Ectodermal cell (in vitro differentiated cells): ENCODE measurements at regions not wholly inside any gene's neighbourhood (a gene's known extent, or its start where the extent isn't known, plus 50 kb on each side); places are given as distances from the start of the nearest gene placed in this dataset.

Experiments
- H3K27ac ChIP-seq: 2 replicates; pipeline ENCODE4 v1.7.0; 2013; ENCODE audit warnings: mild to moderate bottlenecking, low read depth, low read length; ENCODE audit not compliant: insufficient read depth, poor library complexity, severe bottlenecking
- H3K27me3 ChIP-seq: 2 replicates; pipeline ENCODE4 v1.7.0; 2013; ENCODE audit warnings: mild to moderate bottlenecking, low read length; ENCODE audit not compliant: insufficient read depth, control insufficient read depth, poor library complexity, severe bottlenecking
- H3K36me3 ChIP-seq: one replicate; pipeline ENCODE4 v1.7.0; 2013; ENCODE audit warnings: low read length; ENCODE audit not compliant: control insufficient read depth, insufficient read depth
- H3K4me1 ChIP-seq: one replicate; pipeline ENCODE4 v1.7.0; 2013; ENCODE audit warnings: low read length; ENCODE audit not compliant: control insufficient read depth, insufficient read depth
- H3K4me3 ChIP-seq: 2 replicates; pipeline ENCODE4 v1.7.0; 2013; ENCODE audit warnings: low read depth, low read length, control low read depth; ENCODE audit not compliant: insufficient read depth
- H3K9me3 ChIP-seq: 2 replicates; pipeline ENCODE4 v1.7.0; 2013; ENCODE audit warnings: mild to moderate bottlenecking, low read length, moderate library complexity; ENCODE audit not compliant: control insufficient read depth
- WGBS, 2 experiments: methylation state at CpG; one replicate each; pipeline ENCODE4 v1.1.7; 2013; ENCODE audit warnings: missing lambda C conversion rate in 2 of 2; 5-methylcytosine and 5-hydroxymethylcytosine counted together

DNA sequence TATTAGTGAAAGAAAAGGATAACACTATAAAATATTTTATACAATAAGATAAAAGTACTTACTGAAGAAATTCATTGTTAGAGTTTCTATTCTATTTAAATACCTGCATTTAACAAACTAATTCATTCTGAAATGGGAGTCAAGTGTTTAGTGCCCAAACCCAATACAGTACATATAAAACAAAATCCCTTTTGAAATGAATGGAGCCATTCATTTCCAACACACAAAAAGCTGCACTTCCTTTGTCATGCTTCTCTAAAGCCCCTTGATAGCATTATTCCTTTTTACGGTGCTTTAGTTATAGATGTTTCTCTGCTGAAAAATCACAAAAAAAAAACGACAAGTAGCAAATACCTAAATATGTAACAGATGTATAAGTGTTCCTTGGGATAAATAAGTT, 596.3 kb downstream of the ZIC1 start:
- 65% methylated on average over 2 of the region's 2 CpGs; no CpG with 5 or more reads in 1 of the 2 experiments for WGBS, 2 experiments
- no peaks in the 10 kb centered on the region for H3K36me3 ChIP-seq
- H3K4me1 ChIP-seq, result peaks cover 4% of the 10 kb centered on the region
- no peaks in the 10 kb centered on the region for H3K9me3 ChIP-seq
- H3K4me3 ChIP-seq, result no peak overlapping the region
- H3K27ac ChIP-seq, result no peak overlapping the region
- no peaks in the 10 kb centered on the region for H3K27me3 ChIP-seq

GRCh38 chr3:148006508-148006907, 597.3 kb downstream of the ZIC1 start:
- Histone ChIP-seq H3K27me3 (no peaks in the 10 kb centered on the region), H3K4me3 (no peak overlapping the region), H3K4me1 (peaks cover 4% of the 10 kb centered on the region), H3K36me3 (no peaks in the 10 kb centered on the region), H3K27ac (no peak overlapping the region), H3K9me3 (no peaks in the 10 kb centered on the region)

DNA sequence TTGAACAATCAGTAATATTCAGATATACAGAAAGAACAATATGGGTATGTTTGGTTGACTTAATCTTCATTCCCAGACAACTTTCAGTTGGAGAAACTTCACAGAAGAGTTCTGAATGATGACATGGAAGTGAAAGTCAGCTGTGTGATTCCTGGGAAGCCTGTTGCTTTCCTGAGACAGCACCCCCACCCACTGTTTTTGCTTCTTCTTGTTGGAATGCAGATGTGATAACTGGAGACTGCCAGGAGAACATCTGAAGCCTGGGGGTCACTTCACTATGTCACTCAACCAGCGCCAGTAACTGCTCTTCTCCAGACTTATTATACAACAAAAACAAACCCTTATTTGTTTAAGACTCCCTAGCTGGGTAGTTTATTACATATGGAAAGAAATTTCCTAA, 599.4 kb downstream of the ZIC1 start:
- H3K27ac ChIP-seq, result no peak overlapping the region
- no peaks in the 10 kb centered on the region for H3K36me3 ChIP-seq
- WGBS, 2 experiments, result no CpG with 5 or more reads among the region's 1 CpG
- H3K4me3 ChIP-seq, result no peak overlapping the region
- H3K4me1 ChIP-seq, result peaks cover 4% of the 10 kb centered on the region
- no peaks in the 10 kb centered on the region for H3K9me3 ChIP-seq
- H3K27me3 ChIP-seq, result no peaks in the 10 kb centered on the region

GRCh38 chr3:148020861-148021260, 611.7 kb downstream of the ZIC1 start:
- no peaks in the 10 kb centered on the region for H3K4me1 ChIP-seq
- WGBS, 2 experiments, result 100% methylated on average over 1 of the region's 1 CpG
- H3K9me3 ChIP-seq, result no peaks in the 10 kb centered on the region
- no peak overlapping the region for H3K4me3 ChIP-seq
- no peaks in the 10 kb centered on the region for H3K36me3 ChIP-seq
- no peak overlapping the region for H3K27ac ChIP-seq
- H3K27me3 ChIP-seq, result no peaks in the 10 kb centered on the region

GRCh38 chr3:148021381-148021780, 612.2 kb downstream of the ZIC1 start:
- H3K4me3 ChIP-seq, result no peak overlapping the region
- no peaks in the 10 kb centered on the region for H3K36me3 ChIP-seq
- no peak overlapping the region for H3K27ac ChIP-seq
- no peaks in the 10 kb centered on the region for H3K4me1 ChIP-seq
- no peaks in the 10 kb centered on the region for H3K27me3 ChIP-seq
- H3K9me3 ChIP-seq, result no peaks in the 10 kb centered on the region
- 91 to 94% methylated on average over 6 of the region's 6 CpGs for WGBS, 2 experiments

DNA sequence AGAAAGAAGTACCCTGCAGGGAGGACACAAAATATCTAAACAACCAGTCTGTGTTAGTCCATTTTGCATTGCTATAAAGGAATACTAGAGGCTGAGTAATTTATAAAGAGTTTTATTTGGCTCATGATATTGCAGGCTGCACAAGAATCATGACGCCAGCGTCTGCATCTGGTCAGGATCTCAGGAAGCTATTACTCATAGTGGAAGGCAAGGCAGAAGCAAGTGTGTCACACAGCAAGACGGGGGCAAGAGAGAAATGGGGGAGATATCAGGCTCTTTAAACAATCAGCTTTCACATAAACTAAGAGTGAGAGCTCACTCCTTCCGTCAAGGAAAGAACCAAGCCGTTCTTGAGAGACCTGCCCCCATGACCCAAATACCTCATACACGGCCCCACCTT, 614.8 kb downstream of the ZIC1 start:
- H3K9me3 ChIP-seq, result no peaks in the 10 kb centered on the region
- H3K27ac ChIP-seq, result no peak overlapping the region
- H3K4me1 ChIP-seq, result no peaks in the 10 kb centered on the region
- H3K36me3 ChIP-seq, result no peaks in the 10 kb centered on the region
- no peak overlapping the region for H3K4me3 ChIP-seq
- WGBS, 2 experiments, result 95 to 97% methylated on average over 6 of the region's 6 CpGs
- H3K27me3 ChIP-seq, result no peaks in the 10 kb centered on the region

DNA sequence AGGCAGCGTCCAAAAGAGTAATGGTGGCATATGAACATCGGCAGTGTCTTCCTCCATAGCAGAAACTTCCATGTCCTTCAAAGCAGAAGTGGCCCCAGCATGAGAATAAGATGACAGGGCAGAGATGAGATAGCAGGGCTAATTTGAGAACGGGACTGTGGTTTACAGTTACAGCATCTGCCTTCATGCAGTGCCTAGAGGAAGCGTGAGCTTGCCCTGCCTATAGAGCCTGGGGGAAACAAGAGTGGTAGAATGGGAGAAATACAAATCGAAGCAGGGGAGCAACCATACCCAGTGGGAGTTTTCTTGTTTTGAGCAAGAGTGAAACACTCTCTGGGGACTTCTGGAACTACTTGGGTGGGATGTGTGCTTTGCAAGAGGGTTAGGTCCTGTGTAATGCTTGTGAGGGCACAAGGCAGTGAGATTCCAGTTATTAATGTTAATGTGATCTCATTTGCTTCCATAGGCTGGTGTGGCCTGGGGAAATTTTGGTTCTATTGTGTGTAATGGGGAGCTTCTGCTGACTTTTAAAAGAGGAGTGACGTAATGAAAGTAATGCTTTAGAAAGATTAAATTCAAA, 616.9 kb downstream of the ZIC1 start:
- no peaks in the 10 kb centered on the region for H3K9me3 ChIP-seq
- no peak overlapping the region for H3K4me3 ChIP-seq
- no peaks in the 10 kb centered on the region for H3K36me3 ChIP-seq
- no peak overlapping the region for H3K27ac ChIP-seq
- H3K27me3 ChIP-seq, result no peaks in the 10 kb centered on the region
- no peaks in the 10 kb centered on the region for H3K4me1 ChIP-seq
- 95% methylated on average over 6 of the region's 6 CpGs for WGBS, 2 experiments

GRCh38 chr3:148030975-148031374, 621.8 kb downstream of the ZIC1 start:
- H3K4me1 ChIP-seq, result no peaks in the 10 kb centered on the region
- H3K27me3 ChIP-seq, result no peaks in the 10 kb centered on the region
- no peaks in the 10 kb centered on the region for H3K36me3 ChIP-seq
- H3K27ac ChIP-seq, result no peak overlapping the region
- no peak overlapping the region for H3K4me3 ChIP-seq
- H3K9me3 ChIP-seq, result no peaks in the 10 kb centered on the region
- 87 to 94% methylated on average over 2 of the region's 2 CpGs for WGBS, 2 experiments

DNA sequence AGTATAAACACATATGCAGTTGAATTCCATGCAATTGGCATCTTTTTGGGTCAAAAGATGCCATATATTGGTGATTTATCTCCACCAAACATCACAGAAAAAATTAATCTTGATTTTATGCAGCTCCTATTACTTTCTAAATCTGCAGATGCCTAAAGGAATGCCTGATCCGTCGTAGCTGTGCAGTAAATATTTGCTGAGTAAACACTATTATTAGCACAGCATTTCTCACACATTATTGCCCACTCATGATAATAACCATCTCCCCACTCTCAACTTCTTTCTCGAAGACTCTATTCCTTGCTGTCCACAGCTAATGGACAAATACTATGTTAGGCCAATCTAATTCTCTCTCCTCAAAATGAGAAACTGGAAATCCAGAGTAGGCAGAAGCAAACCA, 625.2 kb downstream of the ZIC1 start:
- no peak overlapping the region for H3K27ac ChIP-seq
- no peaks in the 10 kb centered on the region for H3K4me1 ChIP-seq
- H3K36me3 ChIP-seq, result no peaks in the 10 kb centered on the region
- 91 to 95% methylated on average over 3 of the region's 3 CpGs for WGBS, 2 experiments
- H3K9me3 ChIP-seq, result no peaks in the 10 kb centered on the region
- H3K27me3 ChIP-seq, result no peaks in the 10 kb centered on the region
- no peak overlapping the region for H3K4me3 ChIP-seq

DNA sequence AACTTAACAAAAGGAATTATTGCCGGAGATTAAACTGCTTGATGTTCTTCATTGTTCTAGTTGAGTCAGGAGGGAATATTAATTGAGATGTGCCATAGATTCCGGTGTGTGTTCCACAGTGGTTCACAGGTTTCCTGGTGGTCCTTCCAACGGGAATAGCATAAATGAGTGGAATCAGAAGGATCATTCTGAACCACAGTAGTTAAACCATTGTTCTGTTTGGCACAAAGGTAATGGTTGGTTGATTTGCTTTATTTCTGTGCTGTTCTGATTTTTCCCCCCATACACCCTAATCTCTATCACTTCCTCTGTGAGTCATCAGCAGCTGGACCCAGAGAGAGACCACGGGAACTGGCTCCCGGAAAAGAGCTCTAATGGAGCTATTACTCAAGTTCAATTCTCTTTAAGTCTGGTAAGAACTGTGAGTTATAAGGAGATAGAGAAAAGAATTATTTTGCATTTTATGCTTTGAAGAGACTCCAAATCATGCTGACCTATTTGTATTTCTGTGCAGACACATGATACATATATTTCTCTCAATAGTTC, 627.2 kb downstream of the ZIC1 start:
- Histone ChIP-seq H3K27me3 (no peaks in the 10 kb centered on the region), H3K4me3 (no peak overlapping the region), H3K27ac (no peak overlapping the region), H3K9me3 (no peaks in the 10 kb centered on the region), H3K36me3 (no peaks in the 10 kb centered on the region), H3K4me1 (no peaks in the 10 kb centered on the region)
- 89 to 91% methylated on average over 5 of the region's 5 CpGs for WGBS, 2 experiments
